Nephron (organoid): ENCODE measurements at regions not wholly inside any gene's neighbourhood (a gene's known extent, or its start where the extent isn't known, plus 50 kb on each side); places are given as distances from the start of the nearest gene placed in this dataset.

Source experiments
- H3K27ac Mint-ChIP-seq, 3 experiments: 2 replicates each; pipeline ENCODE4 v1.8.0; 2020; ENCODE audit warnings: mixed read lengths in 3 of 3, mild to moderate bottlenecking in 2 of 3, moderate library complexity in 1 of 3
- H3K27me3 Mint-ChIP-seq: 2 replicates; pipeline ENCODE4 v1.8.0; 2021; ENCODE audit warnings: low read depth, mild to moderate bottlenecking, moderate library complexity, mixed read lengths
- H3K36me3 Mint-ChIP-seq: 2 replicates; pipeline ENCODE4 v1.8.0; 2020; ENCODE audit warnings: low read depth, mixed read lengths
- H3K4me1 Mint-ChIP-seq: 2 replicates; pipeline ENCODE4 v1.8.0; 2020; ENCODE audit warnings: mixed read lengths
- H3K4me3 Mint-ChIP-seq, 3 experiments: 2 replicates each; pipeline ENCODE4 v1.8.0; 2020; ENCODE audit warnings: mild to moderate bottlenecking in 3 of 3, mixed read lengths in 3 of 3, moderate library complexity in 2 of 3
- H3K9me3 Mint-ChIP-seq: 2 replicates; pipeline ENCODE4 v1.8.0; 2020; ENCODE audit warnings: mixed read lengths
- TF ChIP-seq, protein P1 (sequence below), 3 experiments: fragments of 200-600 bp; sonication (generic); IDR thresholded peaks; one replicate each; pipeline ENCODE4 v1.5.0; 2021; ENCODE audit warnings: antibody characterized with exemption in 3 of 3; ENCODE audit not compliant: unreplicated experiment in 3 of 3

DNA sequence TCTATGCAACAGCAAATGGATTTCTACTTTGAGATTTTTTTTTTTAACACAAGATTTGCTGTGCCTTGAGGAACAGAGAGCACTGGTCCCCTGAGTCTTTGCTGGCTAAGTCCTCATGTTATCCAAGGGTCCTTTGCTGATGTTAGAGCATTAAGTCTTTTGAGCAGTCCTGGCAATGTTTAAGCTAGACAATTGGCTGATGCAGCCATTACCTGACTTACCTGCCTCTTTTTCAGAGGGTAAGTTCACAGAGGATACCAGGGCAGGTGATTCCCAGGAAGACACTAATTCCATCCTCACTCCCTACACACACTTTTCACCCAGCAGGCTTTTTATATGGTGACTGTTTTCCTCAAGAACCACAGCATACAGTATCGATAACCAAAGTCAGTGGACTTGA, 337.7 kb downstream of the HDGFL1 start:
- no peak overlapping the region for H3K27ac Mint-ChIP-seq
- H3K4me3 Mint-ChIP-seq: no peak overlapping the region
- no peaks in the 10 kb centered on the region for H3K36me3 Mint-ChIP-seq
- TF ChIP-seq, protein P1, sequence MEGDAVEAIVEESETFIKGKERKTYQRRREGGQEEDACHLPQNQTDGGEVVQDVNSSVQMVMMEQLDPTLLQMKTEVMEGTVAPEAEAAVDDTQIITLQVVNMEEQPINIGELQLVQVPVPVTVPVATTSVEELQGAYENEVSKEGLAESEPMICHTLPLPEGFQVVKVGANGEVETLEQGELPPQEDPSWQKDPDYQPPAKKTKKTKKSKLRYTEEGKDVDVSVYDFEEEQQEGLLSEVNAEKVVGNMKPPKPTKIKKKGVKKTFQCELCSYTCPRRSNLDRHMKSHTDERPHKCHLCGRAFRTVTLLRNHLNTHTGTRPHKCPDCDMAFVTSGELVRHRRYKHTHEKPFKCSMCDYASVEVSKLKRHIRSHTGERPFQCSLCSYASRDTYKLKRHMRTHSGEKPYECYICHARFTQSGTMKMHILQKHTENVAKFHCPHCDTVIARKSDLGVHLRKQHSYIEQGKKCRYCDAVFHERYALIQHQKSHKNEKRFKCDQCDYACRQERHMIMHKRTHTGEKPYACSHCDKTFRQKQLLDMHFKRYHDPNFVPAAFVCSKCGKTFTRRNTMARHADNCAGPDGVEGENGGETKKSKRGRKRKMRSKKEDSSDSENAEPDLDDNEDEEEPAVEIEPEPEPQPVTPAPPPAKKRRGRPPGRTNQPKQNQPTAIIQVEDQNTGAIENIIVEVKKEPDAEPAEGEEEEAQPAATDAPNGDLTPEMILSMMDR (IDR thresholded peaks at IDR 0.05; ENCODE audit: unreplicated experiment in 3 of 3): no peak
- no peaks in the 10 kb centered on the region for H3K27me3 Mint-ChIP-seq
- no peaks in the 10 kb centered on the region for H3K9me3 Mint-ChIP-seq
- H3K4me1 Mint-ChIP-seq: no peaks in the 10 kb centered on the region

DNA sequence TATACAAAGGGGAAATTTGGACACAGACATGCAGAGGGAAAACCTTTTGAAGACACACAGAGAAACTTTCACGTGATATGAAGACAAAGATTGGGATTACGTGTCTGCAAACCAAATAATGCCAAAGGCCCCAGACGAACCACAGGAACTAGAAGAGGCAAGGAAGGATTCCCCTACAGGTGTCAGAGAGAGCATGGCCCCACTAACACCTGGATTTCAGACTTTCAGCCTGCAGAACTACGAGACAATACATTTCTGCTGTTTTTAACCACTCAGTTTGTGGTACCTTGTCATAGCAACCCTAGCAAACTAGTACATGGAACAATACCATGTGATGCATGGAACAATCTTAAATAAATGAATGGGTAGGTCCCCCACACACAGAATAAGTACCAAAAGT, 341.0 kb downstream of the HDGFL1 start:
- H3K36me3 Mint-ChIP-seq: no peaks in the 10 kb centered on the region
- H3K4me1 Mint-ChIP-seq: no peaks in the 10 kb centered on the region
- H3K27me3 Mint-ChIP-seq: no peaks in the 10 kb centered on the region
- H3K27ac Mint-ChIP-seq: no peak overlapping the region
- H3K9me3 Mint-ChIP-seq: peaks cover 2% of the 10 kb centered on the region
- TF ChIP-seq, protein P1 (IDR thresholded peaks at IDR 0.05; ENCODE audit: unreplicated experiment in 3 of 3): no peak
- H3K4me3 Mint-ChIP-seq: no peak overlapping the region

DNA sequence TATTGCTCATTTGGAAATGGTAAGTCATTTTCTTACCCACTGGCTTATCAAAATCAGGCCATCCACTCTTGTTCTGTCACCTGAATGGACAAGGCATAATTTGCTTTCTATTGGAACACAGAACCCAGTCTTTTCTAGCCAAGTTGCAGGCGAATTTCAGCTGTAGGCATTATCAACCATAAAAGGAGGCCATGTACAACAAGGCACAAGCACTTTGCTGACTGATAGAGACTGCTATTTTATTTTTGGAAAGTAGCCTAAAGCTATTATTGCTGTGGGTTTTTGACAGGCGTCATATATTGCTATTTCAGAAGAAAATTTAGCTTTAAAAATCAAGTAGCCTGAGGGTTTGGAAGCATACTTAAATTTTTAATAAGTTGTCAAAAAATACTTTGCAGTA, 344.2 kb downstream of the HDGFL1 start:
- H3K36me3 Mint-ChIP-seq: no peaks in the 10 kb centered on the region
- H3K27ac Mint-ChIP-seq: no peak overlapping the region
- peaks cover 2% of the 10 kb centered on the region for H3K9me3 Mint-ChIP-seq
- H3K4me3 Mint-ChIP-seq: no peak overlapping the region
- H3K27me3 Mint-ChIP-seq: no peaks in the 10 kb centered on the region
- no peaks in the 10 kb centered on the region for H3K4me1 Mint-ChIP-seq
- TF ChIP-seq, protein P1 (IDR thresholded peaks at IDR 0.05; ENCODE audit: unreplicated experiment in 3 of 3): no peak

DNA sequence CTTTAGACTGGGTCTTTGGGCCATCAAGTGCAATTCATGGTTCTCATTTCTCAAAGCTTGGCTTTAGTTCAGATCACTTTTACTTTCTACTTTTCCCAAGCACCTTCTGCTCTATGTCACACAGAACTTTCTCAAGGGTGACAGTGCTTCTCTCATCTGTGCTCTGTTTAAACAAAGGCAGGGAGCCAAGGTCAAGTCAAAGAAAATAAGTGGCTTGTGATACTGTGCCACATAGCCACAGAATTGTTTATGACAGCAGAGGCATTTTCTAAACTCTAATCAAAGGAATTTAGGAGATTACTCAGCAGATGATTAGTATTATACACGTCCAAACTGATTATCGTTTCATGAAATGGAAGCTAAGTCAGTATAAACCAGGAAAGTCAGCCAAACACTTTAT, 348.0 kb downstream of the HDGFL1 start:
- H3K27me3 Mint-ChIP-seq: no peaks in the 10 kb centered on the region
- TF ChIP-seq, protein P1 (IDR thresholded peaks at IDR 0.05; ENCODE audit: unreplicated experiment in 3 of 3): no peak
- H3K27ac Mint-ChIP-seq: peak overlapping the region; percentile 5 to 31 (median 12)
- H3K4me1 Mint-ChIP-seq: peaks cover 14% of the 10 kb centered on the region
- H3K4me3 Mint-ChIP-seq: no peak overlapping the region
- H3K9me3 Mint-ChIP-seq: peaks cover 2% of the 10 kb centered on the region
- no peaks in the 10 kb centered on the region for H3K36me3 Mint-ChIP-seq

DNA sequence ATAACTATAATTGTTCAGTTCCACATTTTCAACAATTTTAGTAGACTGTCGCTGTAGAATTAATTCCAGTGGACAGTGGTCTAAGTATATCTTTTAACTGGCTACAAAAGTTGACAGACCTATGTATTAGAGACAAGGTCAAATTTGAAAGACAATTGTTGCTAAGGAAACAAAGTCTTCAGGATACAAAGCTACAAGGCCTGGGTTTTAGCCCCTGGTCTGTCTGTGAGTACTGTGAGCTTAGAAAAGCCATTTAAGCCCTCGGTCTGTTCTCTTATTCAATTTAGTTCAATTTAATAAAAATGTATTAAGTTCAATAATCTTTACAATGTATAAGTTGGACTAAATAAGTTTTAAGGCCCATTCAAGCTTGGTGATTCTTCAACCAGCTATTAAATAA, 352.5 kb downstream of the HDGFL1 start:
- Mint-ChIP-seq H3K9me3 (no peaks in the 10 kb centered on the region), H3K4me1 (peaks cover 27% of the 10 kb centered on the region), H3K27ac (peak overlapping the region in 2 of 3 experiments; percentile 44 to 80), H3K27me3 (no peaks in the 10 kb centered on the region), H3K36me3 (no peaks in the 10 kb centered on the region), H3K4me3 (no peak overlapping the region)
- TF ChIP-seq, protein P1 (IDR thresholded peaks at IDR 0.05; ENCODE audit: unreplicated experiment in 3 of 3): no peak

DNA sequence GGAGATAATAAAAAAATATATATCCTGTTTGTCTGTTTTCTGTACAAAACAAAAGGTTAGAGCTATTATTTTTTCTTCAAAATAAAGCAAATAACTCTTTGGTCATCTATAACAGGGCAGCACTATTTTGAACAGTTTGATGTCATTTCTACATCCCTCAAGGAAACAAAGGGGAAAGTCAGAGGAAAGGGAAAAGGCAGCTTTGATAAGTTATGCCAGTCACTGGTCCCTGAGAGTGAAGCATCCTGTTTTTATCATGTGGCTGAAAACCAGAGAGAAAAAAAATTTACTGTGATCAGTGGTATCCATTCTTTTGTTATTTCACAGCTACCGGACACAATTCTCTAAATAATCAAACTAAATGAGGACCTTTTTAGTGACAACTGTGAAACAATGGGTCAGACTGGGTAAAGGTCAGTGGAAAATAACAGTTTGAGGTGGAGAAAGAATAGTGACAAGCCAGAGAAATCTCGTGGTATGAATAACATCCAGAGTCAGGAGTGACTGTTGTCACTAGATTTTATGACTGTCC, 356.0 kb downstream of the HDGFL1 start:
- no peaks in the 10 kb centered on the region for H3K27me3 Mint-ChIP-seq
- no peaks in the 10 kb centered on the region for H3K9me3 Mint-ChIP-seq
- peaks cover 46% of the 10 kb centered on the region for H3K4me1 Mint-ChIP-seq
- no peaks in the 10 kb centered on the region for H3K36me3 Mint-ChIP-seq
- TF ChIP-seq, protein P1 (IDR thresholded peaks at IDR 0.05; ENCODE audit: unreplicated experiment in 3 of 3): no peak
- peak overlapping the region in 2 of 3 experiments; percentile 22 to 45 for H3K27ac Mint-ChIP-seq
- H3K4me3 Mint-ChIP-seq: no peak overlapping the region
